ENCODE measurements at regions not wholly inside any gene's neighbourhood (a gene's known extent, or its start where the extent isn't known, plus 50 kb on each side); places are given as distances from the start of the nearest gene placed in this dataset.
A peak's percentile ranks its signal among the peaks of the same experiment; 100 is the strongest.

GRCh38 chr5:99724732-99725290 is 796.0 kb upstream of the CHD1 start:
- H3K27ac Mint-ChIP-seq, result no peak overlapping the region
- Histone ChIP-seq H3K9ac (ENCODE audit: extremely low read depth, low read length, poor library complexity, severe bottlenecking) (no peak overlapping the region), H3K9me3 (ENCODE audit: control insufficient read depth, low read length) (peaks cover 8% of the 10 kb centered on the region), H3K4me1 (ENCODE audit: control insufficient read depth, insufficient read depth, low read length) (peaks cover 7% of the 10 kb centered on the region), H3K27ac (ENCODE audit: low read depth, low read length) (no peak overlapping the region), H3K4me3 (ENCODE audit: low read length) (no peak overlapping the region), H3K27me3 (ENCODE audit: control insufficient read depth, insufficient read depth, low read length, poor library complexity, severe bottlenecking) (no peaks in the 10 kb centered on the region), H3K36me3 (ENCODE audit: control insufficient read depth, insufficient read depth, low read length) (no peaks in the 10 kb centered on the region)
- WGBS, 2 experiments (ENCODE audit: insufficient coverage in 1 of 2, insufficient read length in 1 of 2), result 88 to 89% methylated on average over 1 to 2 of the region's 2 CpGs
- DNase-seq, result no peak
- peaks cover 14% of the 10 kb centered on the region for H3K4me1 Mint-ChIP-seq
- H3K27me3 Mint-ChIP-seq (ENCODE audit: insufficient read depth), result no peaks in the 10 kb centered on the region
- H3K9me3 Mint-ChIP-seq, result peaks cover 6% of the 10 kb centered on the region
- H3K36me3 Mint-ChIP-seq (ENCODE audit: low read depth), result no peaks in the 10 kb centered on the region
- H3K4me3 Mint-ChIP-seq, result no peak overlapping the region
- TF ChIP-seq, protein P1, sequence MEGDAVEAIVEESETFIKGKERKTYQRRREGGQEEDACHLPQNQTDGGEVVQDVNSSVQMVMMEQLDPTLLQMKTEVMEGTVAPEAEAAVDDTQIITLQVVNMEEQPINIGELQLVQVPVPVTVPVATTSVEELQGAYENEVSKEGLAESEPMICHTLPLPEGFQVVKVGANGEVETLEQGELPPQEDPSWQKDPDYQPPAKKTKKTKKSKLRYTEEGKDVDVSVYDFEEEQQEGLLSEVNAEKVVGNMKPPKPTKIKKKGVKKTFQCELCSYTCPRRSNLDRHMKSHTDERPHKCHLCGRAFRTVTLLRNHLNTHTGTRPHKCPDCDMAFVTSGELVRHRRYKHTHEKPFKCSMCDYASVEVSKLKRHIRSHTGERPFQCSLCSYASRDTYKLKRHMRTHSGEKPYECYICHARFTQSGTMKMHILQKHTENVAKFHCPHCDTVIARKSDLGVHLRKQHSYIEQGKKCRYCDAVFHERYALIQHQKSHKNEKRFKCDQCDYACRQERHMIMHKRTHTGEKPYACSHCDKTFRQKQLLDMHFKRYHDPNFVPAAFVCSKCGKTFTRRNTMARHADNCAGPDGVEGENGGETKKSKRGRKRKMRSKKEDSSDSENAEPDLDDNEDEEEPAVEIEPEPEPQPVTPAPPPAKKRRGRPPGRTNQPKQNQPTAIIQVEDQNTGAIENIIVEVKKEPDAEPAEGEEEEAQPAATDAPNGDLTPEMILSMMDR (conservative IDR thresholded peaks at IDR 0.05), result no peak

DNA sequence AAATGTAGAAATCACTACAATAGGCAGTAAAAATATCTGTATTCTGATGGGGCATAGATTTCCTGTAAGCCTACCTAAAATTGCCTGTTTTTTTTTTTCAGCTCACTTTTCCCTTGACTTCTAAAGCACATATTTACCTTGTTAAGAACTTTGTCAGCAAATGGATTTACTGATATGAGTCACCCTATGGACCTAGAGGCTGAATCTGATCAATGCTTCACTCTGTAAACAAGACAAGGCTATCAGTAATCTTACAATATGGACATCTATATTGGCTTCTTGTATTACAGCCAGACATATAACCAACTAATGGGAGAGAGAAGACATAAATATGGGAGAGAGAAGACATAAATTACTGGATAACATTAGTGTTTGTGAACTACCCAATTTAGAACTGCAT is 792.7 kb upstream of the CHD1 start:
- TF ChIP-seq, protein P1 (conservative IDR thresholded peaks at IDR 0.05), result no peak
- no peaks in the 10 kb centered on the region for H3K27me3 ChIP-seq (ENCODE audit: control insufficient read depth, insufficient read depth, low read length, poor library complexity, severe bottlenecking)
- no peak overlapping the region for H3K4me3 ChIP-seq (ENCODE audit: low read length)
- peaks cover 8% of the 10 kb centered on the region for H3K9me3 ChIP-seq (ENCODE audit: control insufficient read depth, low read length)
- Mint-ChIP-seq H3K9me3 (peaks cover 6% of the 10 kb centered on the region), H3K36me3 (ENCODE audit: low read depth) (no peaks in the 10 kb centered on the region), H3K27ac (no peak overlapping the region), H3K27me3 (ENCODE audit: insufficient read depth) (no peaks in the 10 kb centered on the region), H3K4me1 (peaks cover 14% of the 10 kb centered on the region), H3K4me3 (no peak overlapping the region)
- peaks cover 7% of the 10 kb centered on the region for H3K4me1 ChIP-seq (ENCODE audit: control insufficient read depth, insufficient read depth, low read length)
- no peak for DNase-seq
- no peak overlapping the region for H3K9ac ChIP-seq (ENCODE audit: extremely low read depth, low read length, poor library complexity, severe bottlenecking)
- H3K27ac ChIP-seq (ENCODE audit: low read depth, low read length), result no peak overlapping the region
- no peaks in the 10 kb centered on the region for H3K36me3 ChIP-seq (ENCODE audit: control insufficient read depth, insufficient read depth, low read length)

DNA sequence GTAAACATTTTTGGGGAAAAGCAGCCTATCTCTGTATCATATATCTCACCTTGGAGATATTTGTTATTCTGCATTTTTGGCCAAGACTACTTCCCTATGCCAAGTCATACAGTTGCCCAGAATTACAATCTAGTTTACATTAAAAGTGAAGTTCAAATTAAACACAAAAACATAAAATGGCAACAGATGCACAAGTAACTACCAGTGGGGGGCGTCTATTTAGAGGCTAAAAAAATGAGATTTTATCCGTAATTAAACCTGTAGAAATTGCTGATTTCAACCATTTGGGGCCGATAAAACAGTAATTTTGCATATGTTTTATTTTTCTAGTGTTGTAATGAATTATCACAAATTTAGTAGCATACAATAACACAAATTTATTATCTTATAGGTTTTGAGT is 787.1 kb upstream of the CHD1 start:
- Histone ChIP-seq H3K9me3 (ENCODE audit: control insufficient read depth, low read length) (no peaks in the 10 kb centered on the region), H3K27me3 (ENCODE audit: control insufficient read depth, insufficient read depth, low read length, poor library complexity, severe bottlenecking) (no peaks in the 10 kb centered on the region), H3K4me1 (ENCODE audit: control insufficient read depth, insufficient read depth, low read length) (no peaks in the 10 kb centered on the region), H3K36me3 (ENCODE audit: control insufficient read depth, insufficient read depth, low read length) (no peaks in the 10 kb centered on the region), H3K27ac (ENCODE audit: low read depth, low read length) (no peak overlapping the region), H3K4me3 (ENCODE audit: low read length) (no peak overlapping the region), H3K9ac (ENCODE audit: extremely low read depth, low read length, poor library complexity, severe bottlenecking) (no peak overlapping the region)
- TF ChIP-seq, protein P1 (conservative IDR thresholded peaks at IDR 0.05), result peak; percentile 64
- H3K36me3 Mint-ChIP-seq (ENCODE audit: low read depth), result no peaks in the 10 kb centered on the region
- H3K27ac Mint-ChIP-seq, result no peak overlapping the region
- no peak for DNase-seq
- H3K9me3 Mint-ChIP-seq, result peaks cover 8% of the 10 kb centered on the region
- no peak overlapping the region for H3K4me3 Mint-ChIP-seq
- WGBS, 2 experiments (ENCODE audit: insufficient coverage in 1 of 2, insufficient read length in 1 of 2), result 81% methylated on average over 3 of the region's 3 CpGs; no CpG with 5 or more reads in 1 of the 2 experiments
- peaks cover 9% of the 10 kb centered on the region for H3K4me1 Mint-ChIP-seq
- H3K27me3 Mint-ChIP-seq (ENCODE audit: insufficient read depth), result no peaks in the 10 kb centered on the region

Measured in endodermal cell (in vitro differentiated cells).